Keratinocyte (primary cell): ENCODE measurements at regions not wholly inside any gene's neighbourhood (a gene's known extent, or its start where the extent isn't known, plus 50 kb on each side); places are given as distances from the start of the nearest gene placed in this dataset.

Experiments used
- DNase-seq: peaks from one replicate; pipeline ENCODE4 v3.0.0-alpha.2; 2011; ENCODE audit warnings: low read depth, missing footprints, low spot score
- FAIRE-seq: peaks from 2 replicates; lab custom pipeline; 2011; peaks lifted over from hg19 to GRCh38; lab: Jason Lieb, UNC
- H2AFZ ChIP-seq: 2 replicates; pipeline ENCODE4 v1.6.0; 2012; ENCODE audit warnings: low read length, control low read depth, inconsistent platforms; ENCODE audit not compliant: control insufficient read depth
- H3K27ac ChIP-seq: 2 replicates; pipeline ENCODE4 v1.5.1; 2011; ENCODE audit warnings: low read length; ENCODE audit not compliant: control insufficient read depth, insufficient read depth
- H3K27me3 ChIP-seq: 3 replicates; pipeline ENCODE4 v1.6.0; 2011; ENCODE audit warnings: low read length; ENCODE audit not compliant: control insufficient read depth, insufficient read depth; ENCODE audit errors: extremely low read depth
- H3K36me3 ChIP-seq, 2 experiments: 2 replicates in 1 of 2; 3 replicates in 1 of 2; pipeline ENCODE4 v1.5.1; 2011; ENCODE audit warnings: low read length in 2 of 2, mild to moderate bottlenecking in 1 of 2; ENCODE audit not compliant: control insufficient read depth in 2 of 2, insufficient read depth in 2 of 2; ENCODE audit errors: extremely low read depth in 1 of 2
- H3K4me1 ChIP-seq: 3 replicates; pipeline ENCODE4 v1.5.1; 2011; ENCODE audit warnings: low read length; ENCODE audit not compliant: control insufficient read depth, insufficient read depth; ENCODE audit errors: extremely low read depth
- H3K4me2 ChIP-seq: 3 replicates; pipeline ENCODE4 v1.6.0; 2011; ENCODE audit warnings: low read depth, low read length; ENCODE audit not compliant: control insufficient read depth, insufficient read depth; ENCODE audit errors: extremely low read depth
- H3K4me3 ChIP-seq, 3 experiments: fragments of 200-600 bp in 1 of 3; sonication (generic) in 1 of 3; 2 replicates in 2 of 3; 3 replicates in 1 of 3; pipeline ENCODE4 v1.5.1; 2011 to 2016; ENCODE audit warnings: low read length in 3 of 3, mild to moderate bottlenecking in 3 of 3, control low read depth in 2 of 3, inconsistent platforms in 1 of 3, low read depth in 1 of 3, mixed read lengths in 1 of 3, mixed run types in 1 of 3, moderate library complexity in 1 of 3; ENCODE audit not compliant: control insufficient read depth in 2 of 3, insufficient read depth in 2 of 3; ENCODE audit errors: extremely low read depth in 1 of 3
- H3K79me2 ChIP-seq: 2 replicates; pipeline ENCODE4 v1.6.0; 2012; ENCODE audit warnings: low read length; ENCODE audit not compliant: control insufficient read depth, insufficient read depth
- H3K9ac ChIP-seq: 3 replicates; pipeline ENCODE4 v1.6.0; 2011; ENCODE audit warnings: low read length; ENCODE audit not compliant: control insufficient read depth, insufficient read depth; ENCODE audit errors: extremely low read depth
- H3K9me1 ChIP-seq: 3 replicates; pipeline ENCODE4 v1.6.0; 2011; ENCODE audit warnings: low read length; ENCODE audit not compliant: control insufficient read depth, insufficient read depth; ENCODE audit errors: extremely low read depth
- H3K9me3 ChIP-seq: 2 replicates; pipeline ENCODE4 v1.5.1; 2012; ENCODE audit warnings: low read depth, low read length; ENCODE audit not compliant: control insufficient read depth
- H4K20me1 ChIP-seq: 3 replicates; pipeline ENCODE4 v1.6.0; 2011; ENCODE audit warnings: low read length; ENCODE audit not compliant: control insufficient read depth, insufficient read depth; ENCODE audit errors: extremely low read depth
- CTCF ChIP-seq, 3 experiments: IDR thresholded peaks in 1 of 3; conservative IDR thresholded peaks in 1 of 3; optimal IDR thresholded peaks in 1 of 3; 2 replicates in 2 of 3; 3 replicates in 1 of 3; pipeline versions ENCODE3 to v1.5.1; 2011; ENCODE audit warnings: low read length in 3 of 3, mild to moderate bottlenecking in 3 of 3, moderate library complexity in 2 of 3, control low read depth in 1 of 3, inconsistent platforms in 1 of 3; ENCODE audit not compliant: insufficient read depth in 2 of 3; ENCODE audit errors: extremely low read depth in 1 of 3
- EZH2 ChIP-seq: IDR thresholded peaks from one replicate; pipeline ENCODE4 v1.6.1; 2012; ENCODE audit warnings: inconsistent platforms, mild to moderate bottlenecking, low read length, moderate library complexity
- dilution Hi-C: fragments of 300-500 bp; cut with MboI; formaldehyde crosslinking; loops from one replicate; pipeline ENCODE4 v1.7.0; 2020; ENCODE audit warnings: low sequenced_read_pairs; ENCODE audit not compliant: extremely low pct_ligation_motif_present

GRCh38 chr3:75983111-75983510 lies 197.8 kb upstream of the ZNF717 start:
- no peak overlapping the region for H3K9ac ChIP-seq
- dilution Hi-C loops: no loop called here
- TF ChIP-seq CTCF (optimal IDR thresholded peaks at IDR 0.05 in 1 of 3, IDR thresholded peaks at IDR 0.05 in 1 of 3, conservative IDR thresholded peaks at IDR 0.05 in 1 of 3; ENCODE audit: extremely low read depth in 1 of 3, insufficient read depth in 2 of 3, low read length in 3 of 3) (no peak), EZH2 (no peak)
- FAIRE-seq (no peak), DNase-seq (no peak)
- H2AFZ ChIP-seq: no peak overlapping the region
- H3K4me3 ChIP-seq: no peak overlapping the region
- H3K9me3 ChIP-seq: no peaks in the 10 kb centered on the region
- no peaks in the 10 kb centered on the region for H3K27me3 ChIP-seq
- no peak overlapping the region for H3K27ac ChIP-seq
- H3K36me3 ChIP-seq: no peaks in the 10 kb centered on the region
- no peaks in the 10 kb centered on the region for H4K20me1 ChIP-seq
- no peaks in the 10 kb centered on the region for H3K9me1 ChIP-seq
- no peaks in the 10 kb centered on the region for H3K4me1 ChIP-seq
- H3K79me2 ChIP-seq: no peaks in the 10 kb centered on the region
- H3K4me2 ChIP-seq: no peak overlapping the region

- Histone ChIP-seq H3K9me1 (no peaks in the 10 kb centered on the region), H2AFZ (no peak overlapping the region), H3K4me1 (no peaks in the 10 kb centered on the region), H3K79me2 (no peaks in the 10 kb centered on the region), H3K27me3 (no peaks in the 10 kb centered on the region), H3K9ac (no peak overlapping the region), H3K36me3 (no peaks in the 10 kb centered on the region), H3K9me3 (no peaks in the 10 kb centered on the region), H3K4me2 (no peak overlapping the region), H3K27ac (no peak overlapping the region), H4K20me1 (no peaks in the 10 kb centered on the region), H3K4me3 (no peak overlapping the region)
- DNase-seq (no peak), FAIRE-seq (no peak)
- dilution Hi-C loops: no loop called here
- TF ChIP-seq EZH2 (no peak), CTCF (optimal IDR thresholded peaks at IDR 0.05 in 1 of 3, IDR thresholded peaks at IDR 0.05 in 1 of 3, conservative IDR thresholded peaks at IDR 0.05 in 1 of 3; ENCODE audit: extremely low read depth in 1 of 3, insufficient read depth in 2 of 3, low read length in 3 of 3) (no peak)
Observed at GRCh38 chr3:75983609-75984290, 198.4 kb upstream of the ZNF717 start.
